Prostate gland (tissue), 2 donors: ENCODE measurements at regions not wholly inside any gene's neighbourhood (a gene's known extent, or its start where the extent isn't known, plus 50 kb on each side); places are given as distances from the start of the nearest gene placed in this dataset.

Source experiments
- POLR2A ChIP-seq: fragments of 450-650 bp; IDR thresholded peaks from one replicate; pipeline ENCODE4 v1.6.1; 2016; ENCODE audit warnings: antibody characterized with exemption, mild to moderate bottlenecking
- POLR2AphosphoS5 ChIP-seq: sonication (generic); formaldehyde crosslinking; IDR thresholded peaks from one replicate; pipeline ENCODE4 v1.6.1; 2017; ENCODE audit warnings: antibody characterized with exemption
- TF ChIP-seq, protein P1 (sequence below), 4 experiments: fragments of 200-600 bp in 2 of 4; fragments of 450-650 bp in 2 of 4; sonication (generic) in 2 of 4; IDR thresholded peaks; 1 replicate in 3 of 4; 2 replicates in 1 of 4; pipeline ENCODE4 v1.5.1; 2016 to 2019; ENCODE audit warnings: antibody characterized with exemption in 4 of 4, mild to moderate bottlenecking in 2 of 4, moderate library complexity in 2 of 4

DNA sequence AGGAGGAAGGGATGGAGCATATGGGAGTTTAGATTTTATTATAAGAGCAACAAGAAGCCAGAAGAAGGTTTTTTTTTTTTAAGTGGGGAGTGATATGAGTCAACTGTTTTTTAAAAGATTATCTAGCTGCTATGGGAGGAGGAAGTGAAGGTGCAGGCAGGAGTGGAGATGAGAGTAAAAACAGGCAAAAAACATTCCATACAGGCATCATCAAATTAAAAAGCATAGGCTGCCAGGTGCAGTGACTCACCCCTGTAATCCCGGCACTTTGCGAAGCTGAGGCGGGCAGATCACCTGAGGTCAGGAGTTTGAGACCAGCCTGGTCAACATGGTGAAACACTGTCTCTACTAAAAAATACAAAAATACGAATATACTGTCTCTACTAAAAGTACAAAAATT lies 368.4 kb upstream of the MTNR1B start:
- TF ChIP-seq, protein P1, sequence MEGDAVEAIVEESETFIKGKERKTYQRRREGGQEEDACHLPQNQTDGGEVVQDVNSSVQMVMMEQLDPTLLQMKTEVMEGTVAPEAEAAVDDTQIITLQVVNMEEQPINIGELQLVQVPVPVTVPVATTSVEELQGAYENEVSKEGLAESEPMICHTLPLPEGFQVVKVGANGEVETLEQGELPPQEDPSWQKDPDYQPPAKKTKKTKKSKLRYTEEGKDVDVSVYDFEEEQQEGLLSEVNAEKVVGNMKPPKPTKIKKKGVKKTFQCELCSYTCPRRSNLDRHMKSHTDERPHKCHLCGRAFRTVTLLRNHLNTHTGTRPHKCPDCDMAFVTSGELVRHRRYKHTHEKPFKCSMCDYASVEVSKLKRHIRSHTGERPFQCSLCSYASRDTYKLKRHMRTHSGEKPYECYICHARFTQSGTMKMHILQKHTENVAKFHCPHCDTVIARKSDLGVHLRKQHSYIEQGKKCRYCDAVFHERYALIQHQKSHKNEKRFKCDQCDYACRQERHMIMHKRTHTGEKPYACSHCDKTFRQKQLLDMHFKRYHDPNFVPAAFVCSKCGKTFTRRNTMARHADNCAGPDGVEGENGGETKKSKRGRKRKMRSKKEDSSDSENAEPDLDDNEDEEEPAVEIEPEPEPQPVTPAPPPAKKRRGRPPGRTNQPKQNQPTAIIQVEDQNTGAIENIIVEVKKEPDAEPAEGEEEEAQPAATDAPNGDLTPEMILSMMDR (IDR thresholded peaks at IDR 0.05) = no peak
- TF ChIP-seq POLR2AphosphoS5 = no peak
- TF ChIP-seq POLR2A = no peak
